ACC112 (cell line): ENCODE measurements at regions not wholly inside any gene's neighbourhood (a gene's known extent, or its start where the extent isn't known, plus 50 kb on each side); places are given as distances from the start of the nearest gene placed in this dataset.

ENCODE experiments used
- H2AFZ ChIP-seq: fragments of 200-600 bp; sonication (generic); one replicate; pipeline ENCODE4 v1.6.0; 2017; ENCODE audit warnings: antibody characterized with exemption, low read length; ENCODE audit not compliant: unreplicated experiment
- H3K27ac ChIP-seq: fragments of 200-600 bp; sonication (generic); 2 replicates; pipeline ENCODE4 v1.5.1; 2014; ENCODE audit warnings: low read depth, mild to moderate bottlenecking, antibody characterized with exemption, low read length, moderate library complexity
- H3K27me3 ChIP-seq: fragments of 200-600 bp; sonication (generic); 2 replicates; pipeline ENCODE4 v1.6.1; 2014; ENCODE audit warnings: mild to moderate bottlenecking, antibody characterized with exemption, low read length, moderate library complexity, mixed read lengths; ENCODE audit not compliant: insufficient read depth
- H3K36me3 ChIP-seq: fragments of 200-600 bp; sonication (generic); 2 replicates; pipeline ENCODE4 v1.6.1; 2016; ENCODE audit warnings: mild to moderate bottlenecking, antibody characterized with exemption, low read length, moderate library complexity, mixed read lengths; ENCODE audit not compliant: insufficient read depth
- H3K4me1 ChIP-seq: fragments of 200-600 bp; sonication (generic); one replicate; pipeline ENCODE4 v1.6.1; 2016; ENCODE audit warnings: low read length, mixed read lengths; ENCODE audit not compliant: insufficient read depth, unreplicated experiment, control insufficient read depth
- H3K4me3 ChIP-seq: fragments of 200-600 bp; sonication (generic); 2 replicates; pipeline ENCODE4 v1.5.1; 2014; ENCODE audit warnings: mild to moderate bottlenecking, low read depth, low read length
- H3K79me2 ChIP-seq: fragments of 200-600 bp; sonication (generic); one replicate; pipeline ENCODE4 v1.6.0; 2016; ENCODE audit warnings: low read length; ENCODE audit not compliant: control insufficient read depth, unreplicated experiment, insufficient read depth

- Histone ChIP-seq H3K27me3 (peaks cover 5% of the 10 kb centered on the region; the same call in 1 of the 2 replicates), H3K4me3 (no peak overlapping the region), H2AFZ (no peak overlapping the region), H3K4me1 (no peaks in the 10 kb centered on the region), H3K36me3 (no peaks in the 10 kb centered on the region), H3K79me2 (no peaks in the 10 kb centered on the region), H3K27ac (no peak overlapping the region)
Measured at GRCh38 chr4:22268350-22269025, 247.4 kb downstream of the ADGRA3 start.

- H3K27ac ChIP-seq, result no peak overlapping the region
- no peaks in the 10 kb centered on the region for H3K4me1 ChIP-seq
- H3K4me3 ChIP-seq, result no peak overlapping the region
- H3K79me2 ChIP-seq, result no peaks in the 10 kb centered on the region
- H3K36me3 ChIP-seq, result no peaks in the 10 kb centered on the region
- no peak overlapping the region for H2AFZ ChIP-seq
- no peaks in the 10 kb centered on the region; the same call in 1 of the 2 replicates for H3K27me3 ChIP-seq
Measured at GRCh38 chr4:22264261-22264660, 251.6 kb downstream of the ADGRA3 start.

DNA sequence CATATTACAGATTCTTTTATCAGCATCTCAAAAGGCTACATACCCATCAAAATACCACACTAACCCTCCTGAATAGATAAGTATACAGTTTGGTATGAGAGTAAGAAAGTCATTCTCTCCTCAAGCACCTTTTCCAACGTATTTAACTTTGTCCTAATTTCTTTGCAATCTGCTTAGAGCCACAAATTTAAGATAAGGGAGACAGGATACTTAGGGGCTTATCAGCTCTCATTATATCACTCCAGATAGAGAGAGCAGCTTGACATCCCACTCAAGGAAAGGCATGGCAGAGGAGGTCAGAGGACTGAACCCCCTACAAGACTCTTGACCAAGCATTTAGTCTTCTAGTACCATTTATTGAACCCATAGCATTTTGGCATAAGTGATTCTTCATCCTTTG lies 262.4 kb downstream of the ADGRA3 start:
- H3K4me3 ChIP-seq, result no peak overlapping the region
- H3K4me1 ChIP-seq, result no peaks in the 10 kb centered on the region
- no peak overlapping the region for H2AFZ ChIP-seq
- peaks cover 29% of the 10 kb centered on the region for H3K27me3 ChIP-seq
- no peaks in the 10 kb centered on the region for H3K36me3 ChIP-seq
- H3K27ac ChIP-seq, result no peak overlapping the region
- no peaks in the 10 kb centered on the region for H3K79me2 ChIP-seq

DNA sequence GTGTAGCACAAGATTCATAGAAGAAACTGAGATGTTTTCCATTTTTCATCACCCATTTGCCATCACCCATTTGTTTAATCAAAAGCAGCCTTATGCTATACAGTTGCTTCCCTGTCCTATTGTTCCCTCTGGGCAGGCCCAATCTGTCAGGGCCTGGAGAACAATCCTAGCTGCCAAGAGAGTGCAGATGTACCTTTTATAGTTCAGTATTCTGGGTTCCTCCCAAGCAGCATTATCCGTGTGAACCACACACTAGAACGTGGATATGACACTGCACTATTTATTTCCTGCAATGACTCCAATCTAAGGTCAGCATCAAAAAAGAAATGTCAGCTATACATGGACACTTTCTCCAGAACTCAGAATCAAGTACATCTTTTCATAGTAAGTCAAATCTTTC lies 269.0 kb downstream of the ADGRA3 start:
- no peaks in the 10 kb centered on the region for H3K36me3 ChIP-seq
- no peak overlapping the region for H3K4me3 ChIP-seq
- no peaks in the 10 kb centered on the region for H3K4me1 ChIP-seq
- peaks cover 11% of the 10 kb centered on the region for H3K27me3 ChIP-seq
- H2AFZ ChIP-seq, result no peak overlapping the region
- H3K27ac ChIP-seq, result no peak overlapping the region
- no peaks in the 10 kb centered on the region for H3K79me2 ChIP-seq

DNA sequence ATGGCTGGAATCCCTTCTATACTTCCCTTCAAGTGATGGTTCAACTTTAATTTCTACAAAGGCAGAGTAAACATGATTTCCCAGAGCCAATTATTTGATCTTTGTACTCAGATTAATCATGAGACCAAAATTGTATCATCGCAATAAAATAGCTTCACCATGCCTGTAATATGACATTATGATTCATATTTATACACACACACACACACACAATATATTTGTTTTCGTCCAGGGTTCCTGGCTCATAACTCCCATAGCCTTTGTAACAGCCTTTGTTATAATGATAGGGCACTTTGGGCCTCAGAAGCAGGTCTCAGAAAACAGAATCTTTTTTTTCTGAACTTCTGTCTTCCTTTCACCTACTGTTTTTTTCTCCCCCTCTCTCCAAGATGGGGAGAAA lies 270.6 kb downstream of the ADGRA3 start:
- Histone ChIP-seq H3K79me2 (no peaks in the 10 kb centered on the region), H3K36me3 (no peaks in the 10 kb centered on the region), H3K27me3 (peaks cover 3% of the 10 kb centered on the region; the same call in 1 of the 2 replicates), H3K27ac (no peak overlapping the region), H3K4me1 (no peaks in the 10 kb centered on the region), H3K4me3 (no peak overlapping the region), H2AFZ (no peak overlapping the region)

DNA sequence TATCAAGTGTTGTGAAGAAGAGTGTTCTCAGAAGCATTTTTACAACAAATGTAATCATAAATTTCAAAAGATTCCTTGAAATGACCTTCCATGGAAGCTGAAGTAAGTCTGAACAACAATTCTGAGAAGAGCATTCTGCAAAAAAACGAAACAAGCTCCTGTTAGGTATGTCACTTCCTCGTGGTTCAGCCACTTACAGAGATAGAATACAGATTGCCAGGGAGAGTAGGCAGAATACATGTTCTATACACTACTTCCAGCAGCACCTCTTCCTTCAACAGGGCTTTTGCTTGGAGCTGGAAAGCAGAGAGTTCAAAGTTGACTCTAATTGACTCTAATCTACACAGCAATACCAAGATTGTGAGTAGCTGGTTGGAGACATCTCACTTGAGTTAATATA lies 274.5 kb downstream of the ADGRA3 start:
- H2AFZ ChIP-seq, result no peak overlapping the region
- H3K27me3 ChIP-seq, result 0 out of 2 replicates have a peak, but pooled peaks cover 3% of the 10 kb centered on the region
- no peaks in the 10 kb centered on the region for H3K36me3 ChIP-seq
- H3K79me2 ChIP-seq, result no peaks in the 10 kb centered on the region
- no peaks in the 10 kb centered on the region for H3K4me1 ChIP-seq
- no peak overlapping the region for H3K4me3 ChIP-seq
- no peak overlapping the region for H3K27ac ChIP-seq

GRCh38 chr4:22240814-22241213 lies 275.1 kb downstream of the ADGRA3 start:
- H2AFZ ChIP-seq, result no peak overlapping the region
- no peaks in the 10 kb centered on the region for H3K36me3 ChIP-seq
- H3K27me3 ChIP-seq, result 0 out of 2 replicates have a peak, but pooled peaks cover 3% of the 10 kb centered on the region
- H3K4me3 ChIP-seq, result no peak overlapping the region
- no peaks in the 10 kb centered on the region for H3K79me2 ChIP-seq
- H3K27ac ChIP-seq, result no peak overlapping the region
- no peaks in the 10 kb centered on the region for H3K4me1 ChIP-seq

- no peak overlapping the region for H3K4me3 ChIP-seq
- no peak overlapping the region for H3K27ac ChIP-seq
- H2AFZ ChIP-seq, result no peak overlapping the region
- no peaks in the 10 kb centered on the region for H3K4me1 ChIP-seq
- no peaks in the 10 kb centered on the region for H3K27me3 ChIP-seq
- no peaks in the 10 kb centered on the region for H3K79me2 ChIP-seq
- H3K36me3 ChIP-seq, result no peaks in the 10 kb centered on the region
Measured at GRCh38 chr4:22238742-22239141, 277.1 kb downstream of the ADGRA3 start.

GRCh38 chr4:22237846-22238494 lies 277.9 kb downstream of the ADGRA3 start:
- no peak overlapping the region for H3K27ac ChIP-seq
- no peaks in the 10 kb centered on the region for H3K79me2 ChIP-seq
- H3K4me1 ChIP-seq, result no peaks in the 10 kb centered on the region
- no peaks in the 10 kb centered on the region for H3K36me3 ChIP-seq
- H3K27me3 ChIP-seq, result no peaks in the 10 kb centered on the region
- peak overlapping the region; percentile 2 for H2AFZ ChIP-seq
- H3K4me3 ChIP-seq, result 0 out of 2 replicates have a peak overlapping the region, but pooled peaks have one; percentile 19

DNA sequence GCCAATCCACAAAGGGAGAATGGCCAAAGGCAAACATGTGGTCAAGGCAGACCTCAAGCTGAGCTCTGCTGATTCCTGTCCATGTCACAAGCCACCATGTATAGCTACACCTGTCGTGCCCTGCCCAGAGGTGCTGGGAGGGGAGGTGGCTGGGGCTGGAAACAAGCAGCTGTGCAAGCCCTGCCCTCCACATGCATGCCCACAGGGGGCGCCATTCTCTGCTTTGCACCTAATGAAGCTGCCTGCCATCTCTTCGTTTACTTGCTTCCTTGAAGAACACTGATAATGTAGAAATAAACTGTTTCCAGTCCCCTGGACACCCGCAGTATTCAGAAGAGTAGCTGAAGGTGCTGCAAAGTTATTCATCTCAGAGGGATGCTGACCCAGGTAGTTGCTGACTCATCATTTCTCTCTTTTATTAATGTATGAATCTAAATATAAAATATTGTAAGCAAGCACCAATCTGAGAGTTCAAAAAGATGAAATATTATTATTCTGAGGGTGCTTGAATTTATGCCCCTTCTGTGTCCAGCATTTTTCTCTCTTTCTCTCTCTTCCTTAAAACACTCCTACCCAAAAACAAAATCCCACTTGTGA lies 278.6 kb downstream of the ADGRA3 start:
- no peaks in the 10 kb centered on the region for H3K27me3 ChIP-seq
- H2AFZ ChIP-seq, result no peak overlapping the region
- H3K27ac ChIP-seq, result no peak overlapping the region
- no peaks in the 10 kb centered on the region for H3K4me1 ChIP-seq
- H3K79me2 ChIP-seq, result no peaks in the 10 kb centered on the region
- no peaks in the 10 kb centered on the region for H3K36me3 ChIP-seq
- no peak overlapping the region for H3K4me3 ChIP-seq

DNA sequence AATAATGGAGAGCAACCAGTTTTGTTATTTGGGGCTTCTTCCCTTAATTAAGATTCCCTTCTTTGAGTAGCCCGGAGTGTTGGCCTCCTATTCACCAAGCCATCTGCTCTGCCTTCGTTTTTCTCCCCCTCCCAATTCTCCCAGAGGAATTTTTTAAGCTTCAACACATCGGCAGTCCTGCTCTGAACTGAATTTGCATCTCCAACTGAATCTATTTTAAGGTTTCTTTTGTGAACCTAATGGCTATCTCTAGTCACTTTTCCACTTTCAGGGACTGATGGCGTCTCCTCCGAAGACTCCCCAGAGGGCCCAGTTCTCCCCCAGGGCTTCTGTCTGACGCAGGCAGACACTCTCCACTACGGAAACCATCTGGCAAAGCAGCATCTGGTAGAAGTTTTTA lies 280.2 kb downstream of the ADGRA3 start:
- Histone ChIP-seq H3K4me1 (no peaks in the 10 kb centered on the region), H2AFZ (no peak overlapping the region), H3K4me3 (no peak overlapping the region), H3K27me3 (no peaks in the 10 kb centered on the region), H3K79me2 (no peaks in the 10 kb centered on the region), H3K27ac (no peak overlapping the region), H3K36me3 (no peaks in the 10 kb centered on the region)
